Bronchial epithelial cell (primary cell): ENCODE measurements at regions not wholly inside any gene's neighbourhood (a gene's known extent, or its start where the extent isn't known, plus 50 kb on each side); places are given as distances from the start of the nearest gene placed in this dataset.

Source experiments
- DNase-seq: peaks from one replicate; pipeline ENCODE4 v3.0.0-alpha.2; 2010; ENCODE audit warnings: low read depth
- FAIRE-seq: peaks from 2 replicates; lab custom pipeline; 2011; peaks lifted over from hg19 to GRCh38; lab: Jason Lieb, UNC
- H3K27me3 ChIP-seq: 2 replicates; pipeline ENCODE4 v1.5.1; 2011; ENCODE audit warnings: low read length; ENCODE audit not compliant: control insufficient read depth, insufficient read depth
- H3K36me3 ChIP-seq: 2 replicates; pipeline ENCODE4 v1.5.1; 2011; ENCODE audit warnings: low read length; ENCODE audit not compliant: control insufficient read depth, insufficient read depth
- H3K4me3 ChIP-seq: 2 replicates; pipeline ENCODE4 v1.5.1; 2011; ENCODE audit warnings: mild to moderate bottlenecking, low read depth, low read length, control low read depth
- TF ChIP-seq, protein P1 (sequence below): IDR thresholded peaks from 2 replicates; pipeline ENCODE4 v1.5.1; 2011; ENCODE audit warnings: mild to moderate bottlenecking, moderate library complexity, low read length, control low read depth, inconsistent platforms; ENCODE audit not compliant: insufficient read depth, severe bottlenecking

- H3K36me3 ChIP-seq: no peaks in the 10 kb centered on the region
- H3K4me3 ChIP-seq: no peak overlapping the region
- no peak for DNase-seq
- TF ChIP-seq, protein P1, sequence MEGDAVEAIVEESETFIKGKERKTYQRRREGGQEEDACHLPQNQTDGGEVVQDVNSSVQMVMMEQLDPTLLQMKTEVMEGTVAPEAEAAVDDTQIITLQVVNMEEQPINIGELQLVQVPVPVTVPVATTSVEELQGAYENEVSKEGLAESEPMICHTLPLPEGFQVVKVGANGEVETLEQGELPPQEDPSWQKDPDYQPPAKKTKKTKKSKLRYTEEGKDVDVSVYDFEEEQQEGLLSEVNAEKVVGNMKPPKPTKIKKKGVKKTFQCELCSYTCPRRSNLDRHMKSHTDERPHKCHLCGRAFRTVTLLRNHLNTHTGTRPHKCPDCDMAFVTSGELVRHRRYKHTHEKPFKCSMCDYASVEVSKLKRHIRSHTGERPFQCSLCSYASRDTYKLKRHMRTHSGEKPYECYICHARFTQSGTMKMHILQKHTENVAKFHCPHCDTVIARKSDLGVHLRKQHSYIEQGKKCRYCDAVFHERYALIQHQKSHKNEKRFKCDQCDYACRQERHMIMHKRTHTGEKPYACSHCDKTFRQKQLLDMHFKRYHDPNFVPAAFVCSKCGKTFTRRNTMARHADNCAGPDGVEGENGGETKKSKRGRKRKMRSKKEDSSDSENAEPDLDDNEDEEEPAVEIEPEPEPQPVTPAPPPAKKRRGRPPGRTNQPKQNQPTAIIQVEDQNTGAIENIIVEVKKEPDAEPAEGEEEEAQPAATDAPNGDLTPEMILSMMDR: no peak
- H3K27me3 ChIP-seq: no peaks in the 10 kb centered on the region
- no peak for FAIRE-seq
Measured at GRCh38 chr2:239791526-239792404, 233.4 kb downstream of the NDUFA10 start.

DNA sequence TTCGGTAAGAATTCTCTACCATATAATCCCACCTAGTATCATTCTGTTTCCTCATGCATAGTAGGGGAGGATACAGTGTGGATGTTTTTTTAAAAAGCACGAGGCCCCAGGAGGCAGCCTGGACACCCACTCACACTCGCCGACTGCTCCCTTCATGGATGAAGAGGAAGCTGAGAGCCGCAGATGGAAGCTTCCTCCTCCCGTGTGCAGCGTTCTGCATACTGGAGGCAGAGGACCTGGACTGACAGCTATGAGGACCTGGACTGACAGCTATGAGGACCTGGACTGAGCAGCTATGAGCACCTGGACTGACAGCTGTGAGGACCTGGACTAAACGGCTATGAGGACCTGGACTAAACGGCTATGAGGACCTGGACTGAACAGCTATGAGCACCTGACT, 234.4 kb downstream of the NDUFA10 start:
- DNase-seq (no peak), FAIRE-seq (no peak)
- H3K36me3 ChIP-seq: no peaks in the 10 kb centered on the region
- H3K4me3 ChIP-seq: no peak overlapping the region
- TF ChIP-seq, protein P1: no peak
- no peaks in the 10 kb centered on the region for H3K27me3 ChIP-seq

DNA sequence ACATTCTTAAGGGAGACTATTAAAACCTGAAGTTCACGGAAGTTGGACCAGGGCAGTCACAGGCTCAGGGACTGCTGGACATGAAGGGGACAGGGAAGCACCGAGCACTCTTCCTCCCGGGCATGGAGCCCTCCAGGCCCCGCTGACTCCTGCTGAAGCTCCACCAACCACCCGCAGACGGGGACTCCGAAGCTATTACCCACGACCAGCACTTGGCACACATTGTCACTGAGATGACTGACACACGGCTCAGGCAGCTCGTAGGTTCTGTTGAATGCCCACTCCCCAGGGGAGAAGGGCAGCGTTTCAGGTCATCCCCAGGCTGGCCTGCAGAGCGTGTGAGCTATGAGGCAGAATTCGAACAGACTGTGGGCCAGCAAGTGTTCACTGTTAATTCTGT, 234.8 kb downstream of the NDUFA10 start:
- Histone ChIP-seq H3K27me3 (no peaks in the 10 kb centered on the region), H3K4me3 (no peak overlapping the region), H3K36me3 (no peaks in the 10 kb centered on the region)
- TF ChIP-seq, protein P1: no peak
- DNase-seq (no peak), FAIRE-seq (no peak)

DNA sequence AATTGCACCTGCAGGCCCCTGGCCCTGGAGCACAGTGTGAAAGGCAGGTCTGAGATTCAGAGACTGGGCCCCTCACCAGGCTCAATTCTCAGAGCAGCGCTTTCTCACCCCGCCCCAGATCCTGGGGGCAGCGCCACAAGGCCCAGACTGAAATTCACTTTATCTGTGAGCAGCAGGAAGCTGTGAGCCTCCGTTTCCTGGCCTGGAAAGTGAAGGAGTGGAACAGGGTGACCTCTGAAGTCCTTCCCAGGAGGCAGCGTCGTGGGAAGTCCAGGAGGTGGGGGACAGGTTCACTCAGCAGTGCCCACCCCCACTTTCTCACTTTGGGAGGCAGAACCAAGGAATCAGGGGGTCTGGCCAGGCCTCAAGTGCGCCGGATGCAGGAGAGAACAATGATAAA, 235.4 kb downstream of the NDUFA10 start:
- TF ChIP-seq, protein P1: no peak
- H3K36me3 ChIP-seq: no peaks in the 10 kb centered on the region
- DNase-seq (no peak), FAIRE-seq (no peak)
- H3K27me3 ChIP-seq: no peaks in the 10 kb centered on the region
- no peak overlapping the region for H3K4me3 ChIP-seq

DNA sequence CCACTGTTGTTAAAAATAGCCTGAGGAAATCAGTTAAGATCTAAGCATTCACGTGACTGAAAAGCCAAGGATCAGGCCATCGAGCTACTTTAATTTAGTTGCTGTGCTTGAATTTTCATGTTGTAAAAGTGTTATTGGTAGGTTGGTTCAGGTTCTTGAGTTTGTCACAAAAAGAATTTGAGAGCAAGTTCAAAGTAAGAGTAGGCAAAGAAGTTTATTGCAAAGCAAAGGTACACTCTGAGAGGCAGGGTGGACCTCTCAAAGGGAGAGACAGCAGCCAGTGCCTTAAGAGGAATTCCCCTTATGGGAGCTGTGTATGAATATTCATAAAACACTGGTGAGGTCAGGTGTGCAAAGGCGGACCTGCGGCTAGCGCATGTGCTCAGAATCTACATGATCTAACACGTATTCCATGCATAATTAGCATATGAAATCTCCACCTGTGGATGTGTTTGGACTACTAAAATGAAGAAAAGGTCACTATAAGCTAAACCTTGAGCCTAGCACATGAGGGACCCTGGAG, 236.5 kb downstream of the NDUFA10 start:
- H3K4me3 ChIP-seq: no peak overlapping the region
- H3K27me3 ChIP-seq: no peaks in the 10 kb centered on the region
- no peak for FAIRE-seq
- H3K36me3 ChIP-seq: no peaks in the 10 kb centered on the region
- DNase-seq: no peak
- TF ChIP-seq, protein P1: no peak
